ENCODE measurements at regions not wholly inside any gene's neighbourhood (a gene's known extent, or its start where the extent isn't known, plus 50 kb on each side); places are given as distances from the start of the nearest gene placed in this dataset.
A peak's percentile ranks its signal among the peaks of the same experiment; 100 is the strongest.

DNA sequence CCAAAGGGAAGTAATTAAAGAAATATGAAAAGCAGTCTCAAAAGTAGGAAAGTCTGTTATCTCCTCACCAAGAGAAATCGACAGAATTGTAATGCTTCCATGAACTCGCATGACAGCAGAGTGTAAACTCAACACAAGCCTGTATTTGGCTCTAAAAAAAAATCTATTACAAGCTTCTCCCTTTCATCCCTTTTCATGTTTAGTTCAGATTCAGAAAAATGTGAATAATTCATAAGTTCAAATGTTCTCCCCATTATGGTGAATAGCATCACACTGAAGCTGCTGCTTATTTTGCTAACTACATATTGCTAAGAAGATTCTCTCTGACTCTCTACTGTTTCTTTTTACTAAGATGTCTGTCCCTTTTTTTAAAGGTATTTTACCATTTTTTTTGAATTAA lies 910.3 kb upstream of the MBL2 start:
- Histone ChIP-seq H3K9ac (no peak overlapping the region), H3K36me3 (no peaks in the 10 kb centered on the region), H3K27me3 (no peaks in the 10 kb centered on the region), H3K4me1 (peaks cover 4% of the 10 kb centered on the region), H3K9me3 (ENCODE audit: low read depth) (no peaks in the 10 kb centered on the region), H3K27ac (no peak overlapping the region), H3K4me3 (no peak overlapping the region), H3F3A (ENCODE audit: low read depth) (no peaks in the 10 kb centered on the region), H2AFZ (replicated peaks) (peak overlapping the region; percentile 69), H3K4me2 (no peak overlapping the region), H4K20me1 (ENCODE audit: low read depth) (no peaks in the 10 kb centered on the region), H3K79me2 (ENCODE audit: low read depth) (no peaks in the 10 kb centered on the region)
- Mint-ChIP-seq H3K4me3 (no peak overlapping the region), H3K4me1 (no peaks in the 10 kb centered on the region), H3K27ac (no peak overlapping the region), H3K9me3 (no peaks in the 10 kb centered on the region), H3K27me3 (ENCODE audit: insufficient read depth, low read depth) (no peaks in the 10 kb centered on the region), H3K36me3 (no peaks in the 10 kb centered on the region)
- no peak for DNase-seq (ENCODE audit: low spot score)
- TF ChIP-seq, protein P1, sequence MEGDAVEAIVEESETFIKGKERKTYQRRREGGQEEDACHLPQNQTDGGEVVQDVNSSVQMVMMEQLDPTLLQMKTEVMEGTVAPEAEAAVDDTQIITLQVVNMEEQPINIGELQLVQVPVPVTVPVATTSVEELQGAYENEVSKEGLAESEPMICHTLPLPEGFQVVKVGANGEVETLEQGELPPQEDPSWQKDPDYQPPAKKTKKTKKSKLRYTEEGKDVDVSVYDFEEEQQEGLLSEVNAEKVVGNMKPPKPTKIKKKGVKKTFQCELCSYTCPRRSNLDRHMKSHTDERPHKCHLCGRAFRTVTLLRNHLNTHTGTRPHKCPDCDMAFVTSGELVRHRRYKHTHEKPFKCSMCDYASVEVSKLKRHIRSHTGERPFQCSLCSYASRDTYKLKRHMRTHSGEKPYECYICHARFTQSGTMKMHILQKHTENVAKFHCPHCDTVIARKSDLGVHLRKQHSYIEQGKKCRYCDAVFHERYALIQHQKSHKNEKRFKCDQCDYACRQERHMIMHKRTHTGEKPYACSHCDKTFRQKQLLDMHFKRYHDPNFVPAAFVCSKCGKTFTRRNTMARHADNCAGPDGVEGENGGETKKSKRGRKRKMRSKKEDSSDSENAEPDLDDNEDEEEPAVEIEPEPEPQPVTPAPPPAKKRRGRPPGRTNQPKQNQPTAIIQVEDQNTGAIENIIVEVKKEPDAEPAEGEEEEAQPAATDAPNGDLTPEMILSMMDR (IDR thresholded peaks at IDR 0.05), result no peak
- no peak for TF ChIP-seq EZH2 (IDR thresholded peaks at IDR 0.05)
- no peak for TF ChIP-seq EZH2phosphoT487 (IDR thresholded peaks at IDR 0.05)

GRCh38 chr10:53682458-53682857 lies 909.9 kb upstream of the MBL2 start:
- H3K36me3 Mint-ChIP-seq, result no peaks in the 10 kb centered on the region
- no peak for DNase-seq (ENCODE audit: low spot score)
- Histone ChIP-seq H3K27me3 (no peaks in the 10 kb centered on the region), H4K20me1 (ENCODE audit: low read depth) (no peaks in the 10 kb centered on the region), H3K4me2 (no peak overlapping the region), H3K9me3 (ENCODE audit: low read depth) (no peaks in the 10 kb centered on the region), H3K4me3 (no peak overlapping the region), H2AFZ (replicated peaks) (peak overlapping the region; percentile 69), H3K79me2 (ENCODE audit: low read depth) (no peaks in the 10 kb centered on the region), H3K36me3 (no peaks in the 10 kb centered on the region), H3F3A (ENCODE audit: low read depth) (no peaks in the 10 kb centered on the region), H3K9ac (no peak overlapping the region), H3K27ac (no peak overlapping the region), H3K4me1 (peaks cover 4% of the 10 kb centered on the region)
- H3K9me3 Mint-ChIP-seq, result no peaks in the 10 kb centered on the region
- no peak overlapping the region for H3K27ac Mint-ChIP-seq
- no peak overlapping the region for H3K4me3 Mint-ChIP-seq
- H3K4me1 Mint-ChIP-seq, result no peaks in the 10 kb centered on the region
- no peaks in the 10 kb centered on the region for H3K27me3 Mint-ChIP-seq (ENCODE audit: insufficient read depth, low read depth)
- TF ChIP-seq, protein P1 (IDR thresholded peaks at IDR 0.05), result no peak
- no peak for TF ChIP-seq EZH2phosphoT487 (IDR thresholded peaks at IDR 0.05)
- TF ChIP-seq EZH2 (IDR thresholded peaks at IDR 0.05), result no peak

GRCh38 chr10:53679666-53680065 lies 907.1 kb upstream of the MBL2 start:
- no peaks in the 10 kb centered on the region for H3K36me3 ChIP-seq
- H3K27me3 ChIP-seq, result no peaks in the 10 kb centered on the region
- H3K4me3 Mint-ChIP-seq, result no peak overlapping the region
- no peaks in the 10 kb centered on the region for H3K9me3 Mint-ChIP-seq
- no peak overlapping the region for H3K9ac ChIP-seq
- no peak overlapping the region for H3K27ac Mint-ChIP-seq
- no peaks in the 10 kb centered on the region for H3K4me1 Mint-ChIP-seq
- no peak overlapping the region for H3K27ac ChIP-seq
- no peaks in the 10 kb centered on the region for H4K20me1 ChIP-seq (ENCODE audit: low read depth)
- no peaks in the 10 kb centered on the region for H3K9me3 ChIP-seq (ENCODE audit: low read depth)
- H3K36me3 Mint-ChIP-seq, result no peaks in the 10 kb centered on the region
- no peaks in the 10 kb centered on the region for H3K79me2 ChIP-seq (ENCODE audit: low read depth)
- H3F3A ChIP-seq (ENCODE audit: low read depth), result no peaks in the 10 kb centered on the region
- no peaks in the 10 kb centered on the region for H3K27me3 Mint-ChIP-seq (ENCODE audit: insufficient read depth, low read depth)
- no peak overlapping the region for H2AFZ ChIP-seq (replicated peaks)
- H3K4me3 ChIP-seq, result no peak overlapping the region
- H3K4me2 ChIP-seq, result no peak overlapping the region
- no peak for DNase-seq (ENCODE audit: low spot score)
- peaks cover 2% of the 10 kb centered on the region for H3K4me1 ChIP-seq
- TF ChIP-seq, protein P1 (IDR thresholded peaks at IDR 0.05), result no peak
- TF ChIP-seq EZH2phosphoT487 (IDR thresholded peaks at IDR 0.05), result no peak
- TF ChIP-seq EZH2 (IDR thresholded peaks at IDR 0.05), result no peak
